A549 (cell line): ENCODE measurements at regions not wholly inside any gene's neighbourhood (a gene's known extent, or its start where the extent isn't known, plus 50 kb on each side); places are given as distances from the start of the nearest gene placed in this dataset.

Source experiments
- CBX2 ChIP-seq: fragments of 200-600 bp; sonication (generic); IDR thresholded peaks from 2 replicates; pipeline ENCODE4 v1.6.1; 2016; ENCODE audit warnings: low read depth, mild to moderate bottlenecking, borderline replicate concordance
- CHD4 ChIP-seq: fragments of 200-600 bp; sonication (generic); IDR thresholded peaks from 2 replicates; pipeline ENCODE4 v1.6.1; 2016; ENCODE audit warnings: antibody characterized with exemption, mild to moderate bottlenecking, borderline replicate concordance
- CTCF ChIP-seq: fragments of >200 bp; sonication (Bioruptor Twin); formaldehyde crosslinking; IDR thresholded peaks from 3 replicates; pipeline ENCODE4 v1.5.1; 2016
- HDAC2 ChIP-seq: fragments of 200-600 bp; sonication (generic); IDR thresholded peaks from 2 replicates; pipeline ENCODE4 v1.6.1; 2016
- HMGXB4 ChIP-seq: fragments of 250-450 bp; sonication (Bioruptor Pico); IDR thresholded peaks from 2 replicates; pipeline ENCODE4 v1.5.0; 2021; ENCODE audit warnings: mild to moderate bottlenecking, moderate library complexity, borderline replicate concordance
- JUNB ChIP-seq: fragments of >200 bp; sonication (Bioruptor Twin); formaldehyde crosslinking; IDR thresholded peaks from 2 replicates; pipeline ENCODE4 v1.6.1; 2016
- KDM5A ChIP-seq: fragments of 200-600 bp; sonication (generic); IDR thresholded peaks from 2 replicates; pipeline ENCODE4 v1.6.1; 2016; ENCODE audit warnings: antibody characterized with exemption, mild to moderate bottlenecking
- MYC ChIP-seq: IDR thresholded peaks from 2 replicates; pipeline ENCODE4 v1.6.1; 2012; ENCODE audit warnings: mild to moderate bottlenecking, inconsistent platforms, low read length, improper control_type of control experiment, borderline replicate concordance
- POLR2A ChIP-seq: IDR thresholded peaks from 2 replicates; pipeline ENCODE4 v1.6.1; 2012; ENCODE audit warnings: mild to moderate bottlenecking, low read length
- RCOR1 ChIP-seq: fragments of 150-350 bp; IDR thresholded peaks from 2 replicates; pipeline ENCODE4 v1.6.1; 2014; ENCODE audit warnings: antibody characterized with exemption, low read length, low read depth
- SMC3 ChIP-seq: fragments of >200 bp; sonication (Bioruptor Twin); formaldehyde crosslinking; IDR thresholded peaks from 3 replicates; pipeline ENCODE4 v1.6.1; 2018; ENCODE audit warnings: inconsistent platforms
- USF2 ChIP-seq: fragments of 450-650 bp; IDR thresholded peaks from 2 replicates; pipeline ENCODE4 v1.6.1; 2014; ENCODE audit warnings: antibody characterized with exemption
- ZNF302 ChIP-seq: fragments of 250-450 bp; sonication (Bioruptor Pico); IDR thresholded peaks from 2 replicates; pipeline ENCODE4 v1.9.0; 2021; ENCODE audit warnings: inconsistent platforms, mild to moderate bottlenecking, moderate library complexity
- TF ChIP-seq, protein P1 (sequence below): IDR thresholded peaks from 2 replicates; pipeline ENCODE4 v1.6.1; 2012

DNA sequence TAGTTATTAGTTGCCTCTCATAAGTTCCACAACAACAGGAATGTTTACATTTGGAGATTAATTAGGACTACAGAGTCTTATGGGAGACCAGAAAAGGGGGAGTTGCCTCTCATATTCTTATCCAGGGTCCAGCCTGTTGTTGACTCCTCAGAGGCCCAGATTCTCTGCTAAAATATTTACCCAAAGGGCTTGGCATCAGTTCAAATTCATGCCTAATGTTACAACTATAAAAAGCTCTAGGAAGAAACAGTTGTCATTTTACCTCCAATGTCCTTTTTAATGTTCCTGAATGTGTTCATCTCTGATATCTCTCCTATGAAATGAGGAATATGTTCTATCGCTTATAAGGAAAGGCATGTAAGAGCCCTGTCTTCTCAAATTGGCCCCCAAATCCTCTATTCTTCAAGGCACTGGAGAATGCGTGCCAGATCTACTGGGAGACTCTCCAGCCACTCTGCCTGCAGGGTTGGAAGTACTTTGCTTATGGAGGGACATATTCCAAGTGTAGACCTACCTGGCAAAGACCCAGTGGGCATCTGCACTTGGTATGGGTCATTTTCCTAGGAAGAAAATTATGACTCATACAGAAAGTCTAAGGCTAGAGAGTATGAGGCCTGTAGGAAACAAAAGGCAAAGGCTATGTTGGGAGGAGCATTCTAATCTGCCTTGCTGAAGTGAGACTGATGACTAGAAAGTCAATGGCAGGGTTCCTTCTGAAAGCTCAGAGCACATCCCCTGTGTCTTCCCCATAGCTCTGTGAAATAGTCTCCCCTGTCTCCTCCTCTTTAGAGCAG, 192.6 kb downstream of the ESM1 start:
- TF ChIP-seq CTCF (no peak), POLR2A (no peak), SMC3 (no peak), HMGXB4 (no peak), MYC (no peak), ZNF302 (CRISPR knock-in tag) (no peak), CHD4 (no peak), JUNB (no peak), USF2 (no peak), CBX2 (no peak), KDM5A (no peak), RCOR1 (no peak), HDAC2 (no peak)
- TF ChIP-seq, protein P1, sequence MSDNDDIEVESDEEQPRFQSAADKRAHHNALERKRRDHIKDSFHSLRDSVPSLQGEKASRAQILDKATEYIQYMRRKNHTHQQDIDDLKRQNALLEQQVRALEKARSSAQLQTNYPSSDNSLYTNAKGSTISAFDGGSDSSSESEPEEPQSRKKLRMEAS: no peak
